Lung (tissue), 9 donors: ENCODE measurements at regions not wholly inside any gene's neighbourhood (a gene's known extent, or its start where the extent isn't known, plus 50 kb on each side); places are given as distances from the start of the nearest gene placed in this dataset.
A peak's percentile ranks its signal among the peaks of the same experiment; 100 is the strongest.
"Not testable (repeated sequence)": the region's sequence is repeated elsewhere in the genome, so short reads cannot be mapped to it uniquely, and the experiment has no call there.

Experiments
- ATAC-seq: fragments of 200-7000 bp; cut with Tn5 transposase; one replicate; pipeline ENCODE4 v1.9.1; 2020; ENCODE audit warnings: moderate number of reproducible peaks; ENCODE audit not compliant: insufficient read depth, low FRiP score
- DNase-seq, 3 donors: peaks; one replicate each; pipeline ENCODE4 v3.0.0-alpha.2; 2013 to 2017
- H3K27ac ChIP-seq, 2 donors: one replicate each; pipeline ENCODE4 v1.5.1; 2013; ENCODE audit warnings: mild to moderate bottlenecking in 2 of 2, moderate library complexity in 2 of 2, control low read depth in 1 of 2, inconsistent platforms in 1 of 2, low read depth in 1 of 2, low read length in 1 of 2
- H3K27me3 ChIP-seq, 3 donors: one replicate each; pipeline ENCODE4 v1.5.1; 2013; ENCODE audit warnings: low read length in 2 of 3; ENCODE audit not compliant: control insufficient read depth in 3 of 3, insufficient read depth in 3 of 3
- H3K36me3 ChIP-seq, 4 donors: one replicate each; pipeline ENCODE4 v1.5.1; 2013; ENCODE audit warnings: low read length in 4 of 4, mild to moderate bottlenecking in 1 of 4, moderate library complexity in 1 of 4; ENCODE audit not compliant: control insufficient read depth in 4 of 4, insufficient read depth in 4 of 4
- H3K4me1 ChIP-seq, 5 donors: one replicate each; pipeline ENCODE4 v1.5.1; 2013; ENCODE audit warnings: low read length in 5 of 5, mild to moderate bottlenecking in 2 of 5, moderate library complexity in 1 of 5; ENCODE audit not compliant: control insufficient read depth in 5 of 5, insufficient read depth in 5 of 5
- H3K4me3 ChIP-seq: one replicate; pipeline ENCODE4 v1.5.1; 2013; ENCODE audit warnings: mild to moderate bottlenecking, control low read depth, moderate library complexity
- H3K9ac ChIP-seq, 2 donors: one replicate each; pipeline ENCODE4 v1.5.1; 2013; ENCODE audit warnings: low read length in 2 of 2, control low read depth in 1 of 2; ENCODE audit not compliant: insufficient read depth in 1 of 2
- H3K9me3 ChIP-seq, 4 donors: one replicate each; pipeline ENCODE4 v1.5.1; 2013; ENCODE audit warnings: low read length in 3 of 4, mild to moderate bottlenecking in 1 of 4, moderate library complexity in 1 of 4; ENCODE audit not compliant: control insufficient read depth in 4 of 4, insufficient read depth in 3 of 4
- WGBS, 2 donors: extraction: QIAGEN DNeasy Blood & Tissue Kit; methylation state at CpG; one replicate each; pipeline ENCODE4 v1.1.7; 2013; 5-methylcytosine and 5-hydroxymethylcytosine counted together
- donor health status: Bipolar disorder and iron deficiency.
- donor health status: healthy.
- donor health status: DM: yes; HTN: yes; CAD: no.

DNA sequence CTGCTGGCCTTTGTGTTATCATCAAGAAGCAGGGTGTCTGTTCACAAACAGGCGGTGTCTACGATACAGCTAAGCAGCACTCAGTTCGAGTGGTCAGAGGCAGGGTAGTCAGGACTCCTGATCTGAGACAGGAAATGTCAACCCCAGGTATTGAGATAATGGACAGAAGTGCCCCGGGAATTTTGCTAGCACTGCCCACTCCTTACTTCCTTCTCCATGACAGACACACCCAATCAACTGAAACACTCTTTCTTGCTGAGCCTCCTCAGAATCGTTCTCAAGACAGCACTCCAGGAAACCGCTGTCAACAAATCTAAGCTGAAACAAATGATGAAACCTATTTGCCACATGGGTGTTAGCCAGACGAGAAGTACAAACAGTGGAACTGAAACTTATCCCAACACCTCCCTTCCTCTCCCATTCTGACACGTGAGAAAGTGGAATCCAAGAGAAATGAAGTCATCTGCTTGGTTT lies 109.3 kb downstream of the GTF2IRD2B start:
- H3K27me3 ChIP-seq, H3K9ac ChIP-seq, H3K36me3 ChIP-seq, H3K4me3 ChIP-seq, H3K27ac ChIP-seq, H3K4me1 ChIP-seq, DNase-seq, H3K9me3 ChIP-seq: not testable (repeated sequence)
- no CpG with 5 or more reads among the region's 8 CpGs for WGBS, 2 donors
- peak; percentile 85 for ATAC-seq

DNA sequence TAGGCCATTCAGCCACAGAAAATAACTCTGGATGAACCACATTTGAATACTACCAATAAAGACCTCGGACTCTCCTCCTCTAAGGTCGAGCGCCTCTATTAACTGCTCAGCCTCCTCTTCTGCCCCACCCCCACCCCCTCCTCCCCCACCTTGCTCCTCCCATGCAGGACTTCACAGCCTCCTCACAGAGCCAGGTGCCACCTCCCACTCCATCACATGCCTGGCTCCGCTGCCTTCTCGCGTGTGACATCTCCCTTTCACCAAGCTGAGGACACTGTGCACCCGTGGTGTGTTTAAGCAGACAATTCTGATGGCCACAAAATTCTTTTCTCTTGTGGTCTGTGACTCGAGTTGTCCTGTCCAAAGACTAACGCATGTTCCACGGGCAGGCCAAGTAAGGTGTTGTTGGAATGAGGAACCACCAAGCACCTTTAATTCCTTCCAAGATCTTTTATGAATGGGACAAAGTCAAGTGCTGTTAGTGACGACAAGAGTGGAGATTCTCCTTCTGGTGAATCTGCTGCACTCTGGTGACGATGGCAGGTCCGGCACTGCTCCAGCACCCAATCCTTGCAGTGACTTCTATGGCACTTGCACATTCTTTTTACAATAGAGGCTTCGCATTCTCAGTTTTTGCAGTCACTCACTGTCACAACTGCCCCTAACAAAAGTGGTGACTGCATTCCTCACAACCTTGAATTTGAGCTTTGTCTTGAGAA lies 113.1 kb downstream of the GTF2IRD2B start:
- H3K4me3 ChIP-seq, H3K27me3 ChIP-seq, H3K36me3 ChIP-seq, H3K4me1 ChIP-seq, H3K27ac ChIP-seq, ATAC-seq, H3K9ac ChIP-seq, H3K9me3 ChIP-seq, DNase-seq: not testable (repeated sequence)
- WGBS, 2 donors, result no CpG with 5 or more reads among the region's 14 CpGs

DNA sequence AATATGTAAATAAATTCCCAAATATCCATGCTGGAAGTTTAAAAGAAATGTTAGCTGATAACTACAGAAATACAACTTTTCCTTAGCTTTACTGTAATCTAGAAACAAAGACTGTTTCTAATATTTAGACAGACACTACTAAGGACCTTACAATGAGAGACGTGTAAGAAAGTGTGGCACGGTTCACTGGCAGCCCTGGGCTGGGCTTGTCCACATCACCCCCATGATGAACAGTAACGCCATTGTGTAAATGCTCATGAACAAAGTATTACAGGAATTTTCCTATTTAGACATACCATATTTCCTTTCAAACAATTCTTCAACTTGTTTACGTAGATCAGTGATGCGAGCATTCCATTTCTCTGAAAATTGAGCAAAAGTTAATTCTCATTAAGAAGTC lies 123.1 kb downstream of the GTF2IRD2B start:
- H3K36me3 ChIP-seq, H3K9ac ChIP-seq, H3K9me3 ChIP-seq, DNase-seq, H3K4me3 ChIP-seq, H3K27ac ChIP-seq, ATAC-seq, H3K27me3 ChIP-seq, H3K4me1 ChIP-seq: not testable (repeated sequence)
- no CpG with 5 or more reads among the region's 5 CpGs for WGBS, 2 donors

DNA sequence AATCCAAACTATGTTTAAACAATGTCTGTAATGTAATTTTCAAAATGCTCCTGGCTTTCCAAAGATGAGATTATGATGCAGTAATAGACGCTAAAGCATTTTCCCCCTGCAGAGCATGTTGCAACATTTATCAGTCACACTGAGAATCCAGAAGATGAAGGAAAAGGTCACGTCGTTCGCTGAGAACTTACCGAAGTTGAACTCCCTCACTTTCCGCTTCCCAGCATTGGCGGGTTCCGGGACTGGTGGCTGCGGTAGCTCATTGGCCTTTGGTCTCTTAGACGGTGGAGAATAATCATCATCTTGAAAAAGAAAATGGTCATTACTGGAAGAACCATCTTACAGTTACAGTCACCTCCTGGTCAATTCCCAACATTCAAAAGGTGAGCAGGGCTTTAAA lies 124.6 kb downstream of the GTF2IRD2B start:
- not testable (repeated sequence) for DNase-seq, H3K36me3 ChIP-seq, H3K9me3 ChIP-seq, H3K27me3 ChIP-seq, H3K9ac ChIP-seq, ATAC-seq, H3K4me1 ChIP-seq, H3K27ac ChIP-seq, H3K4me3 ChIP-seq
- no CpG with 5 or more reads among the region's 10 CpGs for WGBS, 2 donors

DNA sequence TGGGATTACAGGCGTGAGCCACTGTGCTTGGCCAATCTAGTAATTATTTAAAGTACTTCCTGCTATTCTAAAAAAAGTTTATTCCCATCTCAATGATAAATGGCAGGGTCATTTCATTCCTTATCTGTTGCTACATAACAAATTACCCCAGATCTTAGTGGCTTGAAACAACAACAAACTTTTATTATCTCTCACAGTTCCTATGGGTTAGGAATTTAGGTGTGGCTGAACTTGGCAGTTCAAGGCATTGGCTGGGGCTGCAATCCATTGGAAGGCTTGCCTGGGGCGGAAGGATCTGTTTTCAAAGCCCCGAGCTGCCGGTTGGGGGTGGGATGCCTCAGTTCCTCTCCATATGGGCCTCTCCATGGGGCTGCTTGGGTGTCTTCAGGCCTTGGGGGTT lies 133.7 kb downstream of the GTF2IRD2B start:
- not testable (repeated sequence) for H3K27ac ChIP-seq, H3K4me1 ChIP-seq, H3K27me3 ChIP-seq, DNase-seq, ATAC-seq, H3K9me3 ChIP-seq, H3K9ac ChIP-seq, H3K36me3 ChIP-seq, H3K4me3 ChIP-seq
- WGBS, 2 donors, result no CpG with 5 or more reads among the region's 4 CpGs

DNA sequence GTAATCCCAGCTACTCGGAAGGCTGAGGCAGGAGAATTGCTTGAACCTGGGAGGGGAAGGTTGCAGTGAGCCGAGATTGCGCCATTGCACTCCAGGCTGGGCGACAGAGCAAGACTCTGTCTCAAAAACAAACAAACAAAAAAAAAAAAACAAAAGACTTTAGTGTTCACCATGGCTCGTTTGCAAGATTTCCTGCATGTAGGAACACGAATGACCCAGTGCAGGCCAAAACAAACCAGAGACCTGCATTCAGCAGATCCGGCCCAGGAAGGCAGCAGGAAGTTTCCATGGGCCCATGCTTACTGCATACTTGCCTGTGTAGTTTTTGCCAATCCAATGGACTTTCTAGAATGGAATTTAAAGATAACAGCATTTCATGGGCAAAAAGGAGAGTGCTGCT lies 137.2 kb downstream of the GTF2IRD2B start:
- not testable (repeated sequence) for H3K4me1 ChIP-seq, ATAC-seq

DNA sequence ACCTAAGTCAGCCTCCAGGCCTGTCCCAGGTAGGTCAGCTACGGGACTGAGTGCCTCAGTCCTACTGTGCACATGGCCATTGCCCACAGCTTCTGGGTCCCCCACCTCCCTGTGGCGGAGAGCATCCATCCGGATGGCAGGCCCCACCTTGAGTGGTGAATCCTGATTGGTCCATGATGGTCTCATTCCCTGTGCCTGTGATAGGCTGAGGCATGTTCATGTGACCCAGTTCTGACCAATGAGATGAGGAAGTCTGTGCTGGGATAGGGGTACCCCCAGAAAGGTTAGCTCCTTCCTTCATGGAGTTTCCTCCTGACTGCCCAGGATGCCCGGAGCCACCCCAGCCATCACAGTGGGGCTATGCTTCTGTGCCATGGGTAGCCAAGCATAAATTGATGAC lies 138.2 kb downstream of the GTF2IRD2B start:
- not testable (repeated sequence) for H3K4me1 ChIP-seq, ATAC-seq, DNase-seq, H3K4me3 ChIP-seq, H3K9me3 ChIP-seq, H3K27ac ChIP-seq, H3K27me3 ChIP-seq, H3K9ac ChIP-seq, H3K36me3 ChIP-seq
- WGBS, 2 donors, result no CpG with 5 or more reads among the region's 4 CpGs

More for the DNA sequence above, 137.2 kb downstream of the GTF2IRD2B start:
- not testable (repeated sequence) for H3K27me3 ChIP-seq, H3K9me3 ChIP-seq, H3K9ac ChIP-seq, H3K27ac ChIP-seq, H3K4me3 ChIP-seq, DNase-seq, H3K36me3 ChIP-seq
- 40 to 59% methylated on average over 2 to 5 of the region's 7 CpGs for WGBS, 2 donors

DNA sequence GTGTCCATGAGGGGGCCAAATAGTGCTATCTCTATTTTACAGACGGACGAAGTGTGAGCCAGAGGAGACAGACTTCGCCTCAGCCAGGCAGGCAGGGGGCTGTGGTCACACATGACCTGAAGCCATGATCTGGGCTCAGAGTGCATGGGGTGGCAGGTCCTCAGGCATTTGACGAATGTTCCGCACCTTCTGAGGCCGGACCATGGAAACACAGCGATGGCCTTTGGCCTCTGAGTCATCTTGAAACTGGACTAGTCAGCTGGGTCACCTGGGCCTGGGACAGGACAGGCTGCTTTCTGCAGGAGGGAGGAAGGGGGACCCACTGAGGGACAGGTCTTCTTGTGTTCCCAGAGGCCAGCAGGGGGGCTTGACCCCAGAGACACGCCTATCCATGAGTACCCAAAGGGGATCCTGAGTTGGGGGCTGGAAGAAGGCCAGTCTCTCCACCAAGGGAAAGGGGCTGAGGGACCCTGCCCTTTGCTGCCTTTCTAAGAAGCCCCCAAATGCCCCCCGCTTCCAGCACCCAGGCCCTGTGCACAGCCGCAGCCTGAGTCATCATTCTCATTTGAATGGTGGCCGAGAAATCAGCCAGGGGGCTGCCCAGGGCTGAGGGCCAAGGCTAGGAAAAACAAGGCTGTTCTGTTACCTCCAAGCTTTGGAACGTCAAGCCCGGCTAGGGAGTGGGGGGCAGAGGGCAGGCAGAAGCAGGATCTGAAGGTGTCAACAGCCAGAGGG lies 142.9 kb downstream of the GTF2IRD2B start:
- not testable (repeated sequence) for H3K9ac ChIP-seq, H3K27ac ChIP-seq, DNase-seq, H3K27me3 ChIP-seq, ATAC-seq, H3K4me3 ChIP-seq, H3K9me3 ChIP-seq, H3K4me1 ChIP-seq, H3K36me3 ChIP-seq
- WGBS, 2 donors, result no CpG with 5 or more reads among the region's 13 CpGs
